Stomach (tissue), 8 donors: ENCODE measurements at regions not wholly inside any gene's neighbourhood (a gene's known extent, or its start where the extent isn't known, plus 50 kb on each side); places are given as distances from the start of the nearest gene placed in this dataset.

Source experiments
- DNase-seq, 2 donors: peaks; one replicate each; pipeline versions ENCODE4 v3.0.0 to v3.0.0-alpha.2; 2013 to 2019
- H3K27ac ChIP-seq, 5 donors: fragments of 200-600 bp in 4 of 5; sonication (generic) in 4 of 5; one replicate each; pipeline ENCODE4 v1.5.1; 2013 to 2019; ENCODE audit warnings: mild to moderate bottlenecking in 1 of 5, moderate library complexity in 1 of 5
- H3K27me3 ChIP-seq, 3 donors: fragments of 200-600 bp; sonication (generic); one replicate each; pipeline ENCODE4 v1.5.1; 2017 to 2019; ENCODE audit warnings: mixed run types in 1 of 3
- H3K36me3 ChIP-seq, 4 donors: fragments of 200-600 bp; sonication (generic); 1 replicate in 3 of 4; 2 replicates in 1 of 4; pipeline ENCODE4 v1.5.1; 2016 to 2019
- H3K4me1 ChIP-seq, 4 donors: fragments of 200-600 bp; sonication (generic); one replicate each; pipeline ENCODE4 v1.5.1; 2016 to 2019
- H3K4me3 ChIP-seq, 4 donors: fragments of 200-600 bp; sonication (generic) in 3 of 4; one replicate each; pipeline ENCODE4 v1.5.1; 2016 to 2019; ENCODE audit warnings: mild to moderate bottlenecking in 1 of 4
- H3K9me3 ChIP-seq, 4 donors: fragments of 200-600 bp; sonication (generic); one replicate each; pipeline ENCODE4 v1.5.1; 2016 to 2019
- CTCF ChIP-seq, 7 experiments: fragments of 450-650 bp in 4 of 7; fragments of 200-600 bp in 3 of 7; sonication (generic) in 3 of 7; IDR thresholded peaks; one replicate each; pipeline ENCODE4 v1.5.1; 2016 to 2019; ENCODE audit warnings: antibody characterized with exemption in 7 of 7, control low read depth in 2 of 7, mild to moderate bottlenecking in 1 of 7
- EP300 ChIP-seq: sonication (generic); formaldehyde crosslinking; IDR thresholded peaks from one replicate; pipeline ENCODE4 v1.6.1; 2017; ENCODE audit warnings: antibody characterized with exemption
- POLR2A ChIP-seq, 4 donors: fragments of 450-650 bp; IDR thresholded peaks; one replicate each; pipeline ENCODE4 v1.6.1; 2016; ENCODE audit warnings: antibody characterized with exemption in 4 of 4, control low read depth in 2 of 4, mild to moderate bottlenecking in 1 of 4, moderate library complexity in 1 of 4
- POLR2AphosphoS5 ChIP-seq, 3 donors: sonication (generic); formaldehyde crosslinking; IDR thresholded peaks; one replicate each; pipeline ENCODE4 v1.6.1; 2016; ENCODE audit warnings: antibody characterized with exemption in 3 of 3
- WGBS, 5 donors: extraction: QIAGEN DNeasy Blood & Tissue Kit in 3 of 5; methylation state at CpG; one replicate each; pipeline versions ENCODE4 v1.1.5 to v1.1.7; 2013 to 2018; 5-methylcytosine and 5-hydroxymethylcytosine counted together
- intact Hi-C: fragments of 100-400 bp; cut with DNase I; formaldehyde crosslinking; loops from one replicate; pipeline ENCODE4 v1.15.1; 2023; ENCODE audit warnings: low total_unique reads
- donor health status: healthy with polysubstance abuse.
- donor health status: Bipolar disorder and iron deficiency.
- donor health status: healthy.

- no peak for TF ChIP-seq POLR2A (IDR thresholded peaks at IDR 0.05)
- TF ChIP-seq EP300: no peak
- no peak for TF ChIP-seq CTCF (IDR thresholded peaks at IDR 0.05)
- no peak for TF ChIP-seq POLR2AphosphoS5 (IDR thresholded peaks at IDR 0.05)
- 48 to 63% (median 57%) methylated on average over 3 of the region's 3 CpGs for WGBS, 5 donors
- Histone ChIP-seq H3K36me3 (no peaks in the 10 kb centered on the region), H3K27me3 (no peaks in the 10 kb centered on the region), H3K27ac (no peak overlapping the region), H3K4me1 (no peaks in the 10 kb centered on the region), H3K9me3 (no peaks in the 10 kb centered on the region), H3K4me3 (no peak overlapping the region)
- no peak for DNase-seq
- intact Hi-C loops: no loop called here
These were observed 1952.0 kb upstream of the PCDH20 start for GRCh38 chr13:63367522-63368198.

- no peak for DNase-seq
- H3K27ac ChIP-seq: no peak overlapping the region
These were observed 1948.5 kb upstream of the PCDH20 start for GRCh38 chr13:63364159-63364558.

DNA sequence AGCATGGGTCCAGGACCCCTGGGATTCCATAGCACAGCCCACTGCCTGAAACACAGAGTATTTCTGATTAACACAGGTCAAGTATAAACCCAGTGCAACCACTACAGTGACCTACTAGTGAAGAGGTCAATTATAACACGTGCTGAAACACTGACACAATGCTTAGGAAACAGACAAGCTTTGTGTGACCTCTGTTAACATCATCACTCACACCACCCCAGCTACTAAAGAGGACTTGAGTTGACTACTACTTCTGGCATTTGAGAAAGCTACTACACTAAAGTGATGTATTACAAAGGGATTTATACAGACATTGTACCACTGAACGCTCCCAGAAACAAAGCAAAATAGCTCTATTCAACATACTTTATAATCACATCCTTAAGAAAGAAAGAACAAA, 1935.9 kb upstream of the PCDH20 start:
- Histone ChIP-seq H3K27me3 (no peaks in the 10 kb centered on the region), H3K27ac (no peak overlapping the region), H3K9me3 (no peaks in the 10 kb centered on the region), H3K4me1 (no peaks in the 10 kb centered on the region), H3K36me3 (no peaks in the 10 kb centered on the region), H3K4me3 (no peak overlapping the region)
- intact Hi-C loops: no loop called here
- TF ChIP-seq EP300: no peak
- no peak for TF ChIP-seq POLR2A (IDR thresholded peaks at IDR 0.05)
- TF ChIP-seq CTCF (IDR thresholded peaks at IDR 0.05): no peak
- TF ChIP-seq POLR2AphosphoS5 (IDR thresholded peaks at IDR 0.05): no peak
- WGBS, 5 donors: 50 to 67% (median 59%) methylated on average over 2 of the region's 2 CpGs
- DNase-seq: no peak

More at GRCh38 chr13:63364159-63364558, 1948.5 kb upstream of the PCDH20 start:
- H3K36me3 ChIP-seq: no peaks in the 10 kb centered on the region
- intact Hi-C loops: no loop called here
- H3K27me3 ChIP-seq: no peaks in the 10 kb centered on the region
- no peak overlapping the region for H3K4me3 ChIP-seq
- no peaks in the 10 kb centered on the region for H3K9me3 ChIP-seq
- TF ChIP-seq EP300 (no peak), CTCF (IDR thresholded peaks at IDR 0.05) (no peak), POLR2AphosphoS5 (IDR thresholded peaks at IDR 0.05) (no peak), POLR2A (IDR thresholded peaks at IDR 0.05) (no peak)
- H3K4me1 ChIP-seq: no peaks in the 10 kb centered on the region

DNA sequence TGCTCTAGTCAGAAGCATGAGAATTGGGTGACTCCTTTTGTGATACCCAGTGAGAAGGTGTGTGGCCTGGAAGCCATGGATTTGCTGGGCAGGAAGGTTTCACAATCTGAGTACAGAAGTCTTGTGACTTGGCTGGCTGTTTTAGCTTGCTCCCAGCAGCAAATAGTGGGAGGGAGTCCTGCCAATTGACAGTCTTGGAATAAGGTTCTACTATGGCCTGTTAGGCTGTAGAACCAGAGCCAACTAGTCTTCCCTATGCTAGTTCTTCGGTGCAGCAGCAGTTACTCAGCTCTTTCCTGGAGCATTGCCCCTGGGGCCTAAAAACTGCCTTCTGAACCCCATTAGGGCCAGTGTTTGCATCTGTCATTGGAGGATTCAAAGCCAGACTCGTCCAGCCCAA, 1935.4 kb upstream of the PCDH20 start:
- H3K4me1 ChIP-seq: no peaks in the 10 kb centered on the region
- TF ChIP-seq POLR2AphosphoS5 (IDR thresholded peaks at IDR 0.05) (no peak), EP300 (no peak), POLR2A (IDR thresholded peaks at IDR 0.05) (no peak)
- DNase-seq: no peak
- H3K9me3 ChIP-seq: no peaks in the 10 kb centered on the region
- H3K27me3 ChIP-seq: no peaks in the 10 kb centered on the region
- intact Hi-C loops: no loop called here
- 45 to 78% (median 61%) methylated on average over 2 of the region's 2 CpGs for WGBS, 5 donors
- no peaks in the 10 kb centered on the region for H3K36me3 ChIP-seq
- H3K27ac ChIP-seq: no peak overlapping the region
- H3K4me3 ChIP-seq: no peak overlapping the region

GRCh38 chr13:63345835-63346234, 1930.2 kb upstream of the PCDH20 start:
- intact Hi-C loops: no loop called here
- Histone ChIP-seq H3K4me1 (no peaks in the 10 kb centered on the region), H3K4me3 (no peak overlapping the region), H3K36me3 (no peaks in the 10 kb centered on the region), H3K9me3 (no peaks in the 10 kb centered on the region), H3K27me3 (no peaks in the 10 kb centered on the region), H3K27ac (no peak overlapping the region)
- no peak for TF ChIP-seq POLR2A (IDR thresholded peaks at IDR 0.05)
- no peak for TF ChIP-seq POLR2AphosphoS5 (IDR thresholded peaks at IDR 0.05)
- no peak for TF ChIP-seq CTCF (IDR thresholded peaks at IDR 0.05)
- TF ChIP-seq EP300: no peak
- no peak for DNase-seq
